Adrenal gland (tissue), 9 donors: ENCODE measurements at regions not wholly inside any gene's neighbourhood (a gene's known extent, or its start where the extent isn't known, plus 50 kb on each side); places are given as distances from the start of the nearest gene placed in this dataset.

ENCODE experiments used
- DNase-seq, 7 donors: peaks; one replicate each; pipeline ENCODE4 v3.0.0-alpha.2; 2019 to 2020
- H3K27ac ChIP-seq, 5 donors: fragments of 200-600 bp; sonication (generic) in 4 of 5; 1 replicate in 3 of 5; 2 replicates in 2 of 5; pipeline versions ENCODE4 v1.5.1 to v1.8.0; 2016 to 2020; ENCODE audit warnings: mild to moderate bottlenecking in 1 of 5
- H3K27me3 ChIP-seq: fragments of 200-600 bp; 2 replicates; pipeline ENCODE4 v1.8.0; 2021
- H3K36me3 ChIP-seq, 2 donors: fragments of 200-600 bp; replicated peaks in 1 of 2; 1 replicate in 1 of 2; 2 replicates in 1 of 2; pipeline versions ENCODE4 v1.5.1 to v1.8.0; 2018 to 2022
- H3K4me1 ChIP-seq, 2 donors: fragments of 200-600 bp; replicated peaks in 1 of 2; 1 replicate in 1 of 2; 2 replicates in 1 of 2; pipeline versions ENCODE4 v1.5.1 to v1.8.0; 2018 to 2021
- H3K4me3 ChIP-seq, 4 donors: fragments of 200-600 bp; sonication (generic) in 3 of 4; one replicate each; pipeline ENCODE4 v1.5.1; 2016 to 2018
- H3K9me3 ChIP-seq, 3 donors: fragments of 200-600 bp; sonication (generic) in 1 of 3; replicated peaks in 1 of 3; 1 replicate in 2 of 3; 2 replicates in 1 of 3; pipeline versions ENCODE4 v1.5.1 to v1.8.0; 2016 to 2021
- POLR2A ChIP-seq, 2 donors: fragments of 450-650 bp; IDR thresholded peaks; one replicate each; pipeline ENCODE4 v1.6.1; 2017; ENCODE audit warnings: antibody characterized with exemption in 2 of 2, mild to moderate bottlenecking in 2 of 2, moderate library complexity in 1 of 2
- WGBS, 4 donors: extraction: QIAGEN DNeasy Blood & Tissue Kit in 2 of 4; methylation state at CpG; one replicate each; pipeline versions ENCODE4 v1.1.5 to v1.1.7; 2013 to 2017; 5-methylcytosine and 5-hydroxymethylcytosine counted together
- intact Hi-C, 2 donors: fragments of 100-400 bp; cut with DNase I; formaldehyde crosslinking; loops; one replicate each; pipeline versions ENCODE4 v1.14.1 to v1.15.0; 2022 to 2023
- TF ChIP-seq, protein P1 (sequence below), 6 experiments: fragments of 450-650 bp in 4 of 6; fragments of 200-600 bp in 2 of 6; sonication (generic) in 1 of 6; IDR thresholded peaks; 1 replicate in 5 of 6; 2 replicates in 1 of 6; pipeline versions ENCODE4 v1.5.1 to v1.8.0; 2016 to 2021; ENCODE audit warnings: antibody characterized with exemption in 6 of 6, mild to moderate bottlenecking in 2 of 6, moderate library complexity in 1 of 6
- donor health status: healthy with polysubstance abuse.
- donor health status: Bipolar disorder and iron deficiency.
- donor health status: DM: yes; HTN: yes; CAD: no.
- donor health status: DM: no; HTN: no; CAD: no.
- donor health status: DM: no; HTN: no; CAD: no.

DNA sequence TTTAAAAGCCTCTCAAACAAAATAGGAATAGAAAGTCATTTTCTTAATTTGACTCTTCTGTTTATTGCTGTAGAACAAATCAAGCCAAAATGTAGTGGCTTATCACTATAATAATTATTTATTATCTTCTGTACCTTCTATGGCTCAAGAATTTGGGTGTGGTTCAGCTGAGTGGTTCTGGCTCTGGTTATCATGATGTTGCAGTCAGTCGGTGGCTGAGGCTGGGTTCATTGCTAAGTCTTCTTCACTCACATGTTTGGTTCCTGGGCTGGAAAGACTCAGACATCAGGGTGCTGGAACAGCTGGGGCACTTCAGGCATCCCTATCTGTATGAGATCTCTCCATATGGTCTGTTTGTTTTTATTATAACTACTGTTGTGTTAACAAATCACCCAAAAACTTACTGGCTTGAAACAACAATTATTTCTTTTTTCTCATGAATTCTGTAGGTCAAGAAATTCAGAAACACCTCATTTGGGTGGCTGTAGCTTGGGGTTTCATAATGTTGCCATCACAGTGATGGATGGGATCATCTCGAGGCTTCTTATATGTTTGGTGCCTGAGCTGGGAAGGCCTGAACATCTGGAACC is 165.5 kb upstream of the FOXN2 start:
- no peak overlapping the region for H3K4me3 ChIP-seq
- peaks cover 0 to 6% of the 10 kb centered on the region in 2 donors for H3K4me1 ChIP-seq
- no peaks in the 10 kb centered on the region for H3K9me3 ChIP-seq
- H3K27me3 ChIP-seq = no peaks in the 10 kb centered on the region
- WGBS, 4 donors = 60 to 68% (median 63%) methylated on average over 2 of the region's 2 CpGs
- no peaks in the 10 kb centered on the region for H3K36me3 ChIP-seq
- TF ChIP-seq POLR2A (IDR thresholded peaks at IDR 0.05) = no peak
- TF ChIP-seq, protein P1, sequence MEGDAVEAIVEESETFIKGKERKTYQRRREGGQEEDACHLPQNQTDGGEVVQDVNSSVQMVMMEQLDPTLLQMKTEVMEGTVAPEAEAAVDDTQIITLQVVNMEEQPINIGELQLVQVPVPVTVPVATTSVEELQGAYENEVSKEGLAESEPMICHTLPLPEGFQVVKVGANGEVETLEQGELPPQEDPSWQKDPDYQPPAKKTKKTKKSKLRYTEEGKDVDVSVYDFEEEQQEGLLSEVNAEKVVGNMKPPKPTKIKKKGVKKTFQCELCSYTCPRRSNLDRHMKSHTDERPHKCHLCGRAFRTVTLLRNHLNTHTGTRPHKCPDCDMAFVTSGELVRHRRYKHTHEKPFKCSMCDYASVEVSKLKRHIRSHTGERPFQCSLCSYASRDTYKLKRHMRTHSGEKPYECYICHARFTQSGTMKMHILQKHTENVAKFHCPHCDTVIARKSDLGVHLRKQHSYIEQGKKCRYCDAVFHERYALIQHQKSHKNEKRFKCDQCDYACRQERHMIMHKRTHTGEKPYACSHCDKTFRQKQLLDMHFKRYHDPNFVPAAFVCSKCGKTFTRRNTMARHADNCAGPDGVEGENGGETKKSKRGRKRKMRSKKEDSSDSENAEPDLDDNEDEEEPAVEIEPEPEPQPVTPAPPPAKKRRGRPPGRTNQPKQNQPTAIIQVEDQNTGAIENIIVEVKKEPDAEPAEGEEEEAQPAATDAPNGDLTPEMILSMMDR (IDR thresholded peaks at IDR 0.05) = no peak
- intact Hi-C loops = no loop called here
- H3K27ac ChIP-seq = no peak overlapping the region
- no peak for DNase-seq

DNA sequence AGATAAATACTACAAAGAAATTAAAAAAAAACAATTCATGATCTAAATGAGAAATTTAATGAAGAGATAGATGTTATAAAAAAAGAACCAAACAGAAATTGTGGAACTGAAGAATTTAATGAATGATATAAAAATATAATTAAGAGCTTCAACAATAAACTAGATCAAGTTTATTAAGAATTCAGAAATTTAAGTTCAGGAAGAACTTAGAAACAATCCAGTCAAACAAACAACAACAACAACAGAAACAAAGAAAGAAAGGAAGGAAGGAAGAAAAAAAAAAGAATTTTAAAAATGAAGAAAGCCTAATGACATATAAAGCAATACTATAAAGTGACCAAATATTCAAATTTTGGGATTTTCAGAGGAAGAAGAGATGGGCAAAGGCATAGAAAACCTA is 157.3 kb upstream of the FOXN2 start:
- Histone ChIP-seq H3K27ac (no peak overlapping the region), H3K27me3 (no peaks in the 10 kb centered on the region), H3K9me3 (peaks cover 0 to 9% (median 0%) of the 10 kb centered on the region in 3 donors), H3K36me3 (no peaks in the 10 kb centered on the region), H3K4me3 (no peak overlapping the region), H3K4me1 (no peaks in the 10 kb centered on the region)
- no peak for DNase-seq
- no peak for TF ChIP-seq POLR2A (IDR thresholded peaks at IDR 0.05)
- TF ChIP-seq, protein P1 (IDR thresholded peaks at IDR 0.05) = no peak
- intact Hi-C loops = no loop called here

DNA sequence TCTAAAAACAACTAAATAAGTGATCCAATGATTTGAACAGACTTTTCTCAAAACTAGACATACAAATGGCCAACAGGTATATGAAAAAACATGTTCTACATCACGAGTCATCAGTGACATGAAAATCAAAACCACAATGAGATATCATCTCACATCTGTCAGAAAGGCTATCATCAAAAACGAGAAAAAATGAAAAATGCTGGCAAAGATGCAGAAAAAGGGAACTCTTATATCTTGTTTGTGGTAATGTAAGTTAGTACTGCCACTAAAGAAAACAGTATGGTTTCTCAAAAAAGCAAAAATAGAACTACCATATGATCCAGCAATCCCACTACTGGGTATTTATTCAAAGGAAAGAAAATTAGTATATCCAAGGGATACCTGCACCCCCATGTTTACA is 152.9 kb upstream of the FOXN2 start:
- no peaks in the 10 kb centered on the region for H3K4me1 ChIP-seq
- no peaks in the 10 kb centered on the region for H3K36me3 ChIP-seq
- WGBS, 4 donors = 36 to 55% (median 50%) methylated on average over 2 of the region's 2 CpGs
- H3K27ac ChIP-seq = no peak overlapping the region
- DNase-seq = no peak
- H3K27me3 ChIP-seq = no peaks in the 10 kb centered on the region
- intact Hi-C loops = no loop called here
- peaks cover 0 to 9% (median 0%) of the 10 kb centered on the region in 3 donors for H3K9me3 ChIP-seq
- no peak for TF ChIP-seq POLR2A (IDR thresholded peaks at IDR 0.05)
- TF ChIP-seq, protein P1 (IDR thresholded peaks at IDR 0.05) = no peak
- H3K4me3 ChIP-seq = no peak overlapping the region

DNA sequence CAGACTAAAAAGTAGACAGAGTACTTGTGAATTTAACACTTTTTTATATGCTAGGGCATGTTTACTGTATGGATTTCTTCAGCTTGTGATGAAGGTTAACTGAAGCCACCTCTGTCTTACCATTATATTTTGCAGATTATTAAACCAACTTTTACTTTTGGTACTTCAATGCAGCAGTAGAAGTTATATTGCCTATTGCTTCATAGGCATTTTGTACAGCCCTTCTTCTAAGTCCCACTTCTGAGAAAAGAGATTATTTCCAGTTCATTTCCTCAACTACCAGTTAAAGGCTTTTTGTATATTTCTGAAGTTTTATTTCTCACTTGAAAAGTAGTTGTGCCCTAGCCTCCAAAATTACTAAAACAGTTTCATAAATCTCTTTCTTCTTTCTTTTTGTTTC is 151.7 kb upstream of the FOXN2 start:
- Histone ChIP-seq H3K27ac (no peak overlapping the region), H3K4me1 (no peaks in the 10 kb centered on the region), H3K36me3 (no peaks in the 10 kb centered on the region), H3K9me3 (peaks cover 0 to 9% (median 0%) of the 10 kb centered on the region in 3 donors), H3K4me3 (no peak overlapping the region), H3K27me3 (no peaks in the 10 kb centered on the region)
- intact Hi-C loops = no loop called here
- TF ChIP-seq, protein P1 (IDR thresholded peaks at IDR 0.05) = no peak
- no peak for TF ChIP-seq POLR2A (IDR thresholded peaks at IDR 0.05)
- DNase-seq = no peak
